Islet precursor cell (in vitro differentiated cells): ENCODE measurements at regions not wholly inside any gene's neighbourhood (a gene's known extent, or its start where the extent isn't known, plus 50 kb on each side); places are given as distances from the start of the nearest gene placed in this dataset.
"Not testable (repeated sequence)": the region's sequence is repeated elsewhere in the genome, so short reads cannot be mapped to it uniquely, and the experiment has no call there.

Source experiments
- DNase-seq: peaks from one replicate; pipeline ENCODE4 v3.0.0-alpha.2; 2018

GRCh38 chr17:5753421-5753820 lies 169.1 kb upstream of the NLRP1 start:
- DNase-seq, result no peak

- no peak for DNase-seq
Measured at GRCh38 chr17:5757314-5757907, 173.1 kb upstream of the NLRP1 start.

- no peak for DNase-seq
Measured at GRCh38 chr17:5758651-5759050, 174.3 kb upstream of the NLRP1 start.

GRCh38 chr17:5759501-5759925 lies 175.2 kb upstream of the NLRP1 start:
- no peak for DNase-seq

- no peak for DNase-seq
Measured at GRCh38 chr17:5762191-5762590, 177.9 kb upstream of the NLRP1 start.

GRCh38 chr17:5763595-5764306 lies 179.4 kb upstream of the NLRP1 start:
- no peak for DNase-seq

- DNase-seq, result no peak
Measured at GRCh38 chr17:5769593-5770354, 185.5 kb upstream of the NLRP1 start.

GRCh38 chr17:5770441-5771270 lies 186.3 kb upstream of the NLRP1 start:
- DNase-seq, result no peak

GRCh38 chr17:5771271-5771577 lies 186.9 kb upstream of the NLRP1 start:
- DNase-seq, result not testable (repeated sequence)

GRCh38 chr17:5772017-5772416 lies 187.7 kb upstream of the NLRP1 start:
- DNase-seq, result not testable (repeated sequence)

GRCh38 chr17:5772720-5773119 lies 188.4 kb upstream of the NLRP1 start:
- no peak for DNase-seq

- DNase-seq, result no peak
Measured at GRCh38 chr17:5773816-5774360, 189.6 kb upstream of the NLRP1 start.

- no peak for DNase-seq
Measured at GRCh38 chr17:5775098-5775497, 190.8 kb upstream of the NLRP1 start.

- peak; percentile 72 for DNase-seq
Measured at GRCh38 chr17:5780476-5780875, 196.2 kb upstream of the NLRP1 start.

- DNase-seq, result no peak
Measured at GRCh38 chr17:5781236-5781927, 197.1 kb upstream of the NLRP1 start.

- no peak for DNase-seq
Measured at GRCh38 chr17:5783269-5783668, 199.0 kb upstream of the NLRP1 start.

- DNase-seq, result no peak
Measured at GRCh38 chr17:5783851-5784250, 199.5 kb upstream of the NLRP1 start.

GRCh38 chr17:5784791-5785190 lies 200.5 kb upstream of the NLRP1 start:
- DNase-seq, result no peak

- DNase-seq, result peak; percentile 84
Measured at GRCh38 chr17:5785338-5785737, 201.0 kb upstream of the NLRP1 start.

- peak; percentile 85 for DNase-seq
Measured at GRCh38 chr17:5785867-5786509, 201.7 kb upstream of the NLRP1 start.

GRCh38 chr17:5786510-5786875 lies 202.2 kb upstream of the NLRP1 start:
- DNase-seq, result no peak
